Activated CD4-positive, alpha-beta memory T cell treated with anti-CD3 and anti-CD28 coated beads for 36 hours (primary cell): ENCODE measurements at regions not wholly inside any gene's neighbourhood (a gene's known extent, or its start where the extent isn't known, plus 50 kb on each side); places are given as distances from the start of the nearest gene placed in this dataset.
"Not testable (repeated sequence)": the region's sequence is repeated elsewhere in the genome, so short reads cannot be mapped to it uniquely, and the experiment has no call there.

Experiments
- CTCF ChIA-PET: fragments of 350-600 bp; sonication (Branson Sonifier 250); formaldehyde crosslinking; loops from one replicate; lab custom pipeline; 2021; ENCODE audit warnings: antibody characterized with exemption, inconsistent platforms; lab: Charles Lee
- POLR2A ChIA-PET: fragments of 350-600 bp; sonication (Branson Sonifier 250); formaldehyde crosslinking; loops from one replicate; lab custom pipeline; 2021; ENCODE audit warnings: antibody characterized with exemption; lab: Charles Lee
- DNase-seq: peaks from one replicate; pipeline ENCODE4 v3.0.0-alpha.2; 2020
- H3K27ac Mint-ChIP-seq: one replicate; pipeline ENCODE4 v1.8.0; 2021; ENCODE audit warnings: mixed read lengths
- H3K27me3 Mint-ChIP-seq: one replicate; pipeline ENCODE4 v1.8.0; 2021; ENCODE audit warnings: mixed read lengths
- H3K36me3 Mint-ChIP-seq: one replicate; pipeline ENCODE4 v1.8.0; 2021; ENCODE audit warnings: mixed read lengths
- H3K4me1 Mint-ChIP-seq: one replicate; pipeline ENCODE4 v1.8.0; 2021; ENCODE audit warnings: low read depth, mixed read lengths
- H3K4me3 Mint-ChIP-seq: one replicate; pipeline ENCODE4 v1.8.0; 2021; ENCODE audit warnings: mild to moderate bottlenecking, mixed read lengths
- H3K9me3 Mint-ChIP-seq: one replicate; pipeline ENCODE4 v1.8.0; 2021; ENCODE audit warnings: mixed read lengths
- intact Hi-C: fragments of 100-400 bp; cut with micrococcal nuclease; formaldehyde crosslinking; loops from one replicate; pipeline ENCODE4 v1.15.1; 2023

GRCh38 chr7:156566812-156567549, 73.6 kb upstream of the RNF32 start:
- H3K9me3 Mint-ChIP-seq, result peaks cover 16% of the 10 kb centered on the region
- no peaks in the 10 kb centered on the region for H3K4me1 Mint-ChIP-seq
- POLR2A ChIA-PET, result no interaction called here
- CTCF ChIA-PET, result no interaction called here
- no peak overlapping the region for H3K4me3 Mint-ChIP-seq
- H3K27ac Mint-ChIP-seq, result no peak overlapping the region
- H3K27me3 Mint-ChIP-seq, result peaks cover 4% of the 10 kb centered on the region
- intact Hi-C loops, result no loop called here
- peaks cover 3% of the 10 kb centered on the region for H3K36me3 Mint-ChIP-seq
- DNase-seq, result no peak

- POLR2A ChIA-PET, H3K36me3 Mint-ChIP-seq, H3K27me3 Mint-ChIP-seq, intact Hi-C loops, H3K4me1 Mint-ChIP-seq, CTCF ChIA-PET, H3K27ac Mint-ChIP-seq, DNase-seq, H3K4me3 Mint-ChIP-seq: not testable (repeated sequence)
- peaks cover 16% of the 10 kb centered on the region for H3K9me3 Mint-ChIP-seq
Measured at GRCh38 chr7:156565002-156565401, 75.6 kb upstream of the RNF32 start.

- intact Hi-C loops, result no loop called here
- Mint-ChIP-seq H3K9me3 (peaks cover 16% of the 10 kb centered on the region), H3K27me3 (peaks cover 6% of the 10 kb centered on the region), H3K36me3 (peaks cover 3% of the 10 kb centered on the region), H3K4me3 (no peak overlapping the region), H3K4me1 (no peaks in the 10 kb centered on the region), H3K27ac (no peak overlapping the region)
- ChIA-PET CTCF (interaction anchor here (0.9 kb wide), 1 partner anchor 24 kb away, joined by 3 read pairs; no protein-coding TSS in a partner anchor), POLR2A (no interaction called here)
- no peak for DNase-seq
Measured at GRCh38 chr7:156560696-156561095, 79.9 kb upstream of the RNF32 start.

GRCh38 chr7:156560075-156560474, 80.5 kb upstream of the RNF32 start:
- ChIA-PET CTCF (interaction anchor here (0.9 kb wide), 1 partner anchor 25 kb away, joined by 3 read pairs; no protein-coding TSS in a partner anchor), POLR2A (no interaction called here)
- H3K9me3 Mint-ChIP-seq, result peaks cover 15% of the 10 kb centered on the region
- DNase-seq, result no peak
- no peak overlapping the region for H3K27ac Mint-ChIP-seq
- H3K4me3 Mint-ChIP-seq, result no peak overlapping the region
- H3K4me1 Mint-ChIP-seq, result no peaks in the 10 kb centered on the region
- intact Hi-C loops, result no loop called here
- peaks cover 3% of the 10 kb centered on the region for H3K36me3 Mint-ChIP-seq
- peaks cover 6% of the 10 kb centered on the region for H3K27me3 Mint-ChIP-seq

- intact Hi-C loops, result no loop called here
- peaks cover 6% of the 10 kb centered on the region for H3K9me3 Mint-ChIP-seq
- POLR2A ChIA-PET, result no interaction called here
Measured at GRCh38 chr7:156559001-156559400, 81.6 kb upstream of the RNF32 start.

GRCh38 chr7:156558198-156558597, 82.4 kb upstream of the RNF32 start:
- no peak overlapping the region for H3K27ac Mint-ChIP-seq
- H3K4me1 Mint-ChIP-seq, result no peaks in the 10 kb centered on the region
- no peak for DNase-seq
- peaks cover 6% of the 10 kb centered on the region for H3K27me3 Mint-ChIP-seq
- intact Hi-C loops, result no loop called here
- POLR2A ChIA-PET, result no interaction called here
- H3K4me3 Mint-ChIP-seq, result no peak overlapping the region
- CTCF ChIA-PET, result no interaction called here
- H3K36me3 Mint-ChIP-seq, result no peaks in the 10 kb centered on the region
- no peaks in the 10 kb centered on the region for H3K9me3 Mint-ChIP-seq

More at GRCh38 chr7:156559001-156559400, 81.6 kb upstream of the RNF32 start:
- Mint-ChIP-seq H3K27me3 (peaks cover 6% of the 10 kb centered on the region), H3K36me3 (no peaks in the 10 kb centered on the region), H3K4me3 (no peak overlapping the region), H3K4me1 (no peaks in the 10 kb centered on the region), H3K27ac (no peak overlapping the region)
- no peak for DNase-seq
- CTCF ChIA-PET, result no interaction called here

GRCh38 chr7:156556083-156556482, 84.5 kb upstream of the RNF32 start:
- Mint-ChIP-seq H3K27me3 (no peaks in the 10 kb centered on the region), H3K9me3 (no peaks in the 10 kb centered on the region), H3K4me3 (no peak overlapping the region), H3K36me3 (no peaks in the 10 kb centered on the region), H3K4me1 (no peaks in the 10 kb centered on the region), H3K27ac (no peak overlapping the region)
- intact Hi-C loops, result no loop called here
- POLR2A ChIA-PET, result no interaction called here
- CTCF ChIA-PET, result no interaction called here
- DNase-seq, result no peak

- no peaks in the 10 kb centered on the region for H3K9me3 Mint-ChIP-seq
- no peak overlapping the region for H3K4me3 Mint-ChIP-seq
- no peaks in the 10 kb centered on the region for H3K27me3 Mint-ChIP-seq
- POLR2A ChIA-PET, result no interaction called here
- no peaks in the 10 kb centered on the region for H3K4me1 Mint-ChIP-seq
- CTCF ChIA-PET, result no interaction called here
- no peak overlapping the region for H3K27ac Mint-ChIP-seq
- intact Hi-C loops, result no loop called here
- no peaks in the 10 kb centered on the region for H3K36me3 Mint-ChIP-seq
- DNase-seq, result no peak
Measured at GRCh38 chr7:156554488-156554887, 86.1 kb upstream of the RNF32 start.

GRCh38 chr7:156549636-156550035, 90.9 kb upstream of the RNF32 start:
- POLR2A ChIA-PET, result no interaction called here
- H3K9me3 Mint-ChIP-seq, result peaks cover 6% of the 10 kb centered on the region
- peaks cover 3% of the 10 kb centered on the region for H3K27me3 Mint-ChIP-seq

GRCh38 chr7:156547884-156548561, 92.6 kb upstream of the RNF32 start:
- intact Hi-C loops, result no loop called here
- CTCF ChIA-PET, result no interaction called here

More at GRCh38 chr7:156549636-156550035, 90.9 kb upstream of the RNF32 start:
- no peaks in the 10 kb centered on the region for H3K36me3 Mint-ChIP-seq
- H3K4me3 Mint-ChIP-seq, result no peak overlapping the region
- H3K4me1 Mint-ChIP-seq, result no peaks in the 10 kb centered on the region
- CTCF ChIA-PET, result no interaction called here
- H3K27ac Mint-ChIP-seq, result no peak overlapping the region
- intact Hi-C loops, result no loop called here
- DNase-seq, result no peak

GRCh38 chr7:156545979-156546378, 94.6 kb upstream of the RNF32 start:
- no peaks in the 10 kb centered on the region for H3K36me3 Mint-ChIP-seq
- peaks cover 6% of the 10 kb centered on the region for H3K27me3 Mint-ChIP-seq
- H3K4me3 Mint-ChIP-seq, result no peak overlapping the region
- DNase-seq, result no peak
- no peaks in the 10 kb centered on the region for H3K4me1 Mint-ChIP-seq
- CTCF ChIA-PET, result no interaction called here
- peaks cover 6% of the 10 kb centered on the region for H3K9me3 Mint-ChIP-seq
- POLR2A ChIA-PET, result no interaction called here
- no peak overlapping the region for H3K27ac Mint-ChIP-seq
- intact Hi-C loops, result no loop called here

More at GRCh38 chr7:156547884-156548561, 92.6 kb upstream of the RNF32 start:
- Mint-ChIP-seq H3K27me3 (peaks cover 3% of the 10 kb centered on the region), H3K9me3 (peaks cover 6% of the 10 kb centered on the region), H3K4me3 (no peak overlapping the region), H3K4me1 (no peaks in the 10 kb centered on the region), H3K27ac (no peak overlapping the region), H3K36me3 (no peaks in the 10 kb centered on the region)
- DNase-seq, result no peak
- POLR2A ChIA-PET, result no interaction called here

- intact Hi-C loops, result no loop called here
Measured at GRCh38 chr7:156544919-156545715, 95.5 kb upstream of the RNF32 start.

More at GRCh38 chr7:156544919-156545715, 95.5 kb upstream of the RNF32 start:
- H3K27me3 Mint-ChIP-seq, result peaks cover 6% of the 10 kb centered on the region
- no peak overlapping the region for H3K27ac Mint-ChIP-seq
- H3K36me3 Mint-ChIP-seq, result no peaks in the 10 kb centered on the region
- H3K4me1 Mint-ChIP-seq, result no peaks in the 10 kb centered on the region
- peaks cover 6% of the 10 kb centered on the region for H3K9me3 Mint-ChIP-seq
- DNase-seq, result no peak
- POLR2A ChIA-PET, result no interaction called here
- CTCF ChIA-PET, result no interaction called here
- H3K4me3 Mint-ChIP-seq, result no peak overlapping the region
